ENCODE measurements at regions not wholly inside any gene's neighbourhood (a gene's known extent, or its start where the extent isn't known, plus 50 kb on each side); places are given as distances from the start of the nearest gene placed in this dataset.

- TF ChIP-seq CTCF (IDR thresholded peaks at IDR 0.05; ENCODE audit: insufficient read depth, low read depth, low read length, missing control alignments) = no peak
- peak; percentile 84 for DNase-seq (ENCODE audit: low read depth)
- H3K4me3 ChIP-seq (ENCODE audit: low read length) = no peak overlapping the region
These were observed 69.5 kb upstream of the ELOVL5 start for GRCh38 chr6:53418288-53418687.

- no peak for DNase-seq (ENCODE audit: low read depth)
- no peak overlapping the region for H3K4me3 ChIP-seq (ENCODE audit: low read length)
- no peak for TF ChIP-seq CTCF (IDR thresholded peaks at IDR 0.05; ENCODE audit: insufficient read depth, low read depth, low read length, missing control alignments)
These were observed 68.4 kb upstream of the ELOVL5 start for GRCh38 chr6:53417141-53417540.

GRCh38 chr6:53413326-53413725 lies 64.6 kb upstream of the ELOVL5 start:
- no peak overlapping the region for H3K4me3 ChIP-seq (ENCODE audit: low read length)
- DNase-seq (ENCODE audit: low read depth) = no peak
- TF ChIP-seq CTCF (IDR thresholded peaks at IDR 0.05; ENCODE audit: insufficient read depth, low read depth, low read length, missing control alignments) = no peak

- H3K4me3 ChIP-seq (ENCODE audit: low read length) = no peak overlapping the region
- no peak for TF ChIP-seq CTCF (IDR thresholded peaks at IDR 0.05; ENCODE audit: insufficient read depth, low read depth, low read length, missing control alignments)
- no peak for DNase-seq (ENCODE audit: low read depth)
These were observed 64.0 kb upstream of the ELOVL5 start for GRCh38 chr6:53412751-53413150.

GRCh38 chr6:53412021-53412715 lies 63.4 kb upstream of the ELOVL5 start:
- H3K4me3 ChIP-seq (ENCODE audit: low read length) = no peak overlapping the region
- TF ChIP-seq CTCF (IDR thresholded peaks at IDR 0.05; ENCODE audit: insufficient read depth, low read depth, low read length, missing control alignments) = no peak
- DNase-seq (ENCODE audit: low read depth) = no peak

- no peak overlapping the region for H3K4me3 ChIP-seq (ENCODE audit: low read length)
- no peak for TF ChIP-seq CTCF (IDR thresholded peaks at IDR 0.05; ENCODE audit: insufficient read depth, low read depth, low read length, missing control alignments)
- DNase-seq (ENCODE audit: low read depth) = peak; percentile 31
These were observed 62.7 kb upstream of the ELOVL5 start for GRCh38 chr6:53411451-53411850.

All from epithelial cell of esophagus (primary cell).